Neuronal stem cell (in vitro differentiated cells): ENCODE measurements at regions not wholly inside any gene's neighbourhood (a gene's known extent, or its start where the extent isn't known, plus 50 kb on each side); places are given as distances from the start of the nearest gene placed in this dataset.

Experiments
- DNase-seq: peaks from one replicate; pipeline ENCODE4 v3.0.0-alpha.2; 2013; ENCODE audit warnings: low spot score
- H2AFZ ChIP-seq: one replicate; pipeline ENCODE4 v1.6.1; 2013; ENCODE audit warnings: mild to moderate bottlenecking, low read length, inconsistent platforms
- H2AK5ac ChIP-seq: 2 replicates; pipeline ENCODE4 v1.6.1; 2013; ENCODE audit warnings: low read depth, mild to moderate bottlenecking, inconsistent platforms, low read length, moderate library complexity, mixed read lengths
- H2BK120ac ChIP-seq: 2 replicates; pipeline ENCODE4 v1.6.1; 2013; ENCODE audit warnings: low read depth, mild to moderate bottlenecking, inconsistent platforms, low read length, moderate library complexity, mixed read lengths
- H2BK12ac ChIP-seq: one replicate; pipeline ENCODE4 v1.6.1; 2013; ENCODE audit warnings: low read length, inconsistent platforms
- H2BK15ac ChIP-seq: 2 replicates; pipeline ENCODE4 v1.6.1; 2013; ENCODE audit warnings: mild to moderate bottlenecking, low read length, inconsistent platforms, mixed read lengths
- H2BK5ac ChIP-seq: one replicate; pipeline ENCODE4 v1.6.1; 2013; ENCODE audit warnings: inconsistent platforms, mild to moderate bottlenecking, low read length, moderate library complexity
- H3K14ac ChIP-seq: one replicate; pipeline ENCODE4 v1.6.1; 2013; ENCODE audit warnings: low read length, inconsistent platforms
- H3K18ac ChIP-seq: 2 replicates; pipeline ENCODE4 v1.6.1; 2013; ENCODE audit warnings: low read length, inconsistent platforms
- H3K23ac ChIP-seq: 2 replicates; pipeline ENCODE4 v1.6.1; 2013; ENCODE audit warnings: low read depth, mild to moderate bottlenecking, mixed read lengths, low read length, inconsistent platforms; ENCODE audit not compliant: poor library complexity
- H3K27ac ChIP-seq: replicated peaks from 3 replicates; pipeline ENCODE4 v1.5.1; 2013; ENCODE audit warnings: low read length, inconsistent platforms
- H3K27me3 ChIP-seq, 3 experiments: 2 replicates each; pipeline ENCODE4 v1.6.1; 2013; ENCODE audit warnings: low read length in 3 of 3, mild to moderate bottlenecking in 2 of 3, inconsistent platforms in 1 of 3, low read depth in 1 of 3, mixed read lengths in 1 of 3, moderate library complexity in 1 of 3; ENCODE audit not compliant: control insufficient read depth in 3 of 3, insufficient read depth in 3 of 3
- H3K36me3 ChIP-seq, 2 donors: replicated peaks in 1 of 2; 2 replicates each; pipeline ENCODE4 v1.6.1; 2013; ENCODE audit warnings: low read length in 2 of 2; ENCODE audit not compliant: control insufficient read depth in 2 of 2, insufficient read depth in 2 of 2
- H3K4ac ChIP-seq: 2 replicates; pipeline ENCODE4 v1.6.1; 2013; ENCODE audit warnings: inconsistent platforms, mild to moderate bottlenecking, low read length, moderate library complexity
- H3K4me1 ChIP-seq, 2 donors: 1 replicate in 1 of 2; 2 replicates in 1 of 2; pipeline ENCODE4 v1.6.1; 2013; ENCODE audit warnings: low read length in 2 of 2, low read depth in 1 of 2; ENCODE audit not compliant: control insufficient read depth in 2 of 2, insufficient read depth in 1 of 2
- H3K4me2 ChIP-seq: one replicate; pipeline ENCODE4 v1.6.1; 2013; ENCODE audit warnings: mild to moderate bottlenecking, low read length, inconsistent platforms; ENCODE audit not compliant: insufficient read depth, poor library complexity, severe bottlenecking
- H3K4me3 ChIP-seq, 2 donors: 2 replicates each; pipeline ENCODE4 v1.5.1; 2013; ENCODE audit warnings: low read length in 2 of 2, mild to moderate bottlenecking in 2 of 2, inconsistent platforms in 1 of 2, moderate library complexity in 1 of 2
- H3K79me1 ChIP-seq: one replicate; pipeline ENCODE4 v1.6.1; 2013; ENCODE audit warnings: low read depth, mild to moderate bottlenecking, inconsistent platforms, low read length, moderate library complexity
- H3K9ac ChIP-seq: one replicate; pipeline ENCODE4 v1.6.1; 2013; ENCODE audit warnings: mild to moderate bottlenecking, low read depth, low read length, inconsistent platforms; ENCODE audit not compliant: poor library complexity
- H3K9me3 ChIP-seq, 2 donors: replicated peaks in 1 of 2; 2 replicates each; pipeline versions ENCODE3 to v1.6.1; 2013; ENCODE audit warnings: low read length in 2 of 2, mild to moderate bottlenecking in 2 of 2, inconsistent platforms in 1 of 2, low read depth in 1 of 2, mixed read lengths in 1 of 2, moderate library complexity in 1 of 2; ENCODE audit not compliant: control insufficient read depth in 2 of 2, insufficient read depth in 1 of 2
- H4K8ac ChIP-seq: one replicate; pipeline ENCODE4 v1.6.1; 2013; ENCODE audit warnings: low read depth, mild to moderate bottlenecking, inconsistent platforms, low read length, moderate library complexity
- H4K91ac ChIP-seq: one replicate; pipeline ENCODE4 v1.6.1; 2013; ENCODE audit warnings: low read length, low read depth, mild to moderate bottlenecking, inconsistent platforms; ENCODE audit not compliant: poor library complexity
- WGBS, 2 donors: extraction: QIAGEN DNeasy Blood & Tissue Kit; methylation state at CpG; one replicate each; pipeline ENCODE4 v1.1.7; 2013; ENCODE audit warnings: missing lambda C conversion rate in 2 of 2, mixed read lengths in 1 of 2; ENCODE audit not compliant: insufficient read length in 2 of 2, insufficient replicate concordance in 1 of 2; ENCODE audit errors: extremely low coverage in 2 of 2; 5-methylcytosine and 5-hydroxymethylcytosine counted together

DNA sequence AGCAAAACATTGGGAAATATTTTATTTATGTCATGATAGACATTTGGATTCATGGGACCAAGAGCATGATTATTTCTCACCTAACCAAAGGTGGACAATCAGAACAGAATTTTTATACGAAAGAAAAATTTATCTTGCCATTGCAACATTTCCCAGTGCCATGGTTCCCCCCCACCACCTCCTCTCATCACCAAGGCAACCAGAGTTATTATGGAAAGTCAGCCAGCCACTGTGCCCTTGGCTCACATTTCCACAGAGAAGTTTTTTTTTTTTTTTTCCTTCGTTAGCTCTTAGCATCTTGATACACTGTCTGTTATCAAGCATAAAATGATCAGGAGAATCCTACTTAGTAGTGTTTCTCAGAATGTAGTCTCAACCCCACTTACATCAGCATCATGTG, 176.4 kb upstream of the TMTC1 start:
- Histone ChIP-seq H2AK5ac (no peak overlapping the region), H3K18ac (no peak overlapping the region), H3K4ac (no peak overlapping the region), H3K4me1 (peaks cover 0 to 9% of the 10 kb centered on the region in 2 donors), H3K4me3 (no peak overlapping the region), H2BK12ac (no peak overlapping the region), H3K9ac (no peak overlapping the region), H3K79me1 (no peaks in the 10 kb centered on the region), H2BK15ac (no peak overlapping the region), H3K27ac (no peak overlapping the region), H2AFZ (no peak overlapping the region), H3K9me3 (peaks cover 0 to 4% of the 10 kb centered on the region in 2 donors), H2BK120ac (no peak overlapping the region), H3K4me2 (no peak overlapping the region), H3K36me3 (no peaks in the 10 kb centered on the region), H3K27me3 (no peaks in the 10 kb centered on the region), H3K14ac (no peak overlapping the region), H4K8ac (no peak overlapping the region), H4K91ac (no peak overlapping the region), H2BK5ac (no peak overlapping the region), H3K23ac (no peak overlapping the region)
- DNase-seq = no peak
- no CpG with 5 or more reads among the region's 2 CpGs for WGBS, 2 donors

DNA sequence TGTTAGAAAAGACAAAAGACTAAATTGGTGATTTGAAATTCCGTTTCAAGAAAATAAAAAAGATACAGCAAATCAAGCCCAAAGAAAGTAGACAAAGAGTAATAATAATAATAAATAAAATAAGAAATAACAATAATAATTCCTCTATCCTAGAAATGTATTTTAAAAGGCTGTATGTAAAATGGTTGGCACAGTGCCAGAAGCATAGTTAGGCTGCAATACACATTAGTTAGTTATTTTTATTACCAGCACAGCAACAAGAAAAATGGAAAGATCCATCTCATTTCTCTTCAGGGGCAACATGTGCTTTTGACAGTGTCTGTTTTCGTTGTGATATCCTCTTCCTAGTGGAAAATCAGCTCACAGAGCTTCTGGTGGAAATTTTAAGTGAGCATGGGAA, 174.1 kb upstream of the TMTC1 start:
- H2BK12ac ChIP-seq = no peak overlapping the region

DNA sequence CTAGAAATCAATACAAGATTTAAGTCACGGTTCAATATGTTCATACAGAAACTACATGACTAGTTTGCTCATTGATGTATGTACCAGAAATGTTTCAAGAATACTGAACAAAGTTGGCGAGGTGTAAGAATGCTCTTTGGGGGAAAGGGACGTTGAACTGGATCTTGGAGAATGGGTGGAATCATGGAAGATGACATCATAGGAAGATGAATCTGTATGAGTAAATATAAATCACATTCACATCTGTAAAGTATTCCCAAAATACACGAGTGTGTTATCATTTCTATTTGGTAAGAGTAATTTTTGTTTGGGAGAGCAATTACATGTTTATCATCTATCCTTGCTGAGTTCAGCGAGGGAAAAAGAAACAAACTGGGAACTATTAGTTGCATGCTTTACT, 162.2 kb upstream of the TMTC1 start:
- Histone ChIP-seq H3K4ac (no peak overlapping the region), H2BK12ac (no peak overlapping the region), H3K4me1 (no peaks in the 10 kb centered on the region), H3K79me1 (no peaks in the 10 kb centered on the region), H3K4me2 (no peak overlapping the region), H2AFZ (no peak overlapping the region), H3K14ac (no peak overlapping the region), H3K18ac (no peak overlapping the region), H3K27me3 (no peaks in the 10 kb centered on the region), H4K91ac (no peak overlapping the region), H2BK5ac (no peak overlapping the region), H3K9me3 (peaks cover 0 to under 1% of the 10 kb centered on the region in 2 donors), H2AK5ac (no peak overlapping the region), H3K36me3 (no peaks in the 10 kb centered on the region), H4K8ac (no peak overlapping the region), H2BK15ac (no peak overlapping the region), H3K27ac (no peak overlapping the region), H3K9ac (no peak overlapping the region), H3K23ac (no peak overlapping the region), H3K4me3 (no peak overlapping the region), H2BK120ac (no peak overlapping the region)
- WGBS, 2 donors = no CpG with 5 or more reads among the region's 5 CpGs
- DNase-seq = no peak

More for the DNA sequence above, 174.1 kb upstream of the TMTC1 start:
- no peak overlapping the region for H4K91ac ChIP-seq
- H4K8ac ChIP-seq = no peak overlapping the region
- no peak overlapping the region for H3K23ac ChIP-seq
- no peak overlapping the region for H3K4ac ChIP-seq
- H3K79me1 ChIP-seq = no peaks in the 10 kb centered on the region
- no peak overlapping the region for H2AK5ac ChIP-seq
- H3K4me3 ChIP-seq = no peak overlapping the region
- H2BK5ac ChIP-seq = no peak overlapping the region
- H3K4me1 ChIP-seq = peaks cover 0 to 9% of the 10 kb centered on the region in 2 donors
- no peaks in the 10 kb centered on the region for H3K36me3 ChIP-seq
- H3K27ac ChIP-seq = no peak overlapping the region
- H3K9me3 ChIP-seq = peaks cover 0 to 4% of the 10 kb centered on the region in 2 donors
- H3K9ac ChIP-seq = no peak overlapping the region
- no peak overlapping the region for H3K18ac ChIP-seq
- no peak overlapping the region for H3K4me2 ChIP-seq
- no peak for DNase-seq
- no peak overlapping the region for H3K14ac ChIP-seq
- H2BK120ac ChIP-seq = no peak overlapping the region
- no CpG with 5 or more reads among the region's 2 CpGs for WGBS, 2 donors
- no peak overlapping the region for H2AFZ ChIP-seq
- no peaks in the 10 kb centered on the region for H3K27me3 ChIP-seq
- no peak overlapping the region for H2BK15ac ChIP-seq

DNA sequence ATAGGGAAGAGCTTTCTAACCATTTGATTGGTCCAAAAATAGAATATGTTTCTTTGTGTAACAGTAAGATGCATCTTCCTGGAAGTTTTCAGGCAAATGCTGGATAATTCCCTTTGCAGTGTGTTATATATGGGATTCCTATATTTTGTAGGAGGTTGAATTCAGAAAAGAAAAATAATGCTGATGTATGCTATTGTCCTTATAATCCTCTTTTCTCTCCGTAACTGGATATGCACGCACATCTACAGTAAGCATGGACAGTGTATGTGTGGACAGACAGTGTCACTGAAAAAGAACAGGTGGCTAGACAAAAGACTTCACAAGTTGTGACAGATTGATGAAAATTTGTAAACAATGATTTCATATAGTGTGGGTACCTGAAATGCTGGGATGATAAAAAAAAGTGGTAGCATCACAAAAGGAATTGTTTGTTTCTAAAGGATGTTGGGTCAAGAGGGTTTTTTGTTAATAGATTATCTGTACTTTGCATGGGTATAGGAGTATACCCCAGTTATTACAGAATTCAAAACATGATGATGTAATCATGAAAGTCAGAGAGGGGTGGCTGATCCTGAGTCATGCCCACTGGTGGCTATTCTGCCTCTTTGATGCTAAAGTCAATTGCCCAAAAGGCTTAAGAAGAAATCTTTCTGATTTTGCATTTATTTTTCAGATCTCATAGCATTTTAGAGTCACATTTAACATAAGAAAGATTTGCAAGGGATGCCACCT, 160.7 kb upstream of the TMTC1 start:
- Histone ChIP-seq H3K27me3 (no peaks in the 10 kb centered on the region), H4K91ac (no peak overlapping the region), H2AFZ (no peak overlapping the region), H2BK15ac (no peak overlapping the region), H3K4me2 (no peak overlapping the region), H3K36me3 (no peaks in the 10 kb centered on the region), H3K79me1 (no peaks in the 10 kb centered on the region), H2BK12ac (no peak overlapping the region), H3K4me1 (no peaks in the 10 kb centered on the region), H3K18ac (no peak overlapping the region), H3K9me3 (peaks cover 0 to 8% of the 10 kb centered on the region in 2 donors), H3K9ac (no peak overlapping the region), H3K4ac (no peak overlapping the region), H2AK5ac (no peak overlapping the region), H2BK120ac (no peak overlapping the region), H3K4me3 (no peak overlapping the region), H2BK5ac (no peak overlapping the region), H3K23ac (no peak overlapping the region), H3K27ac (no peak overlapping the region), H3K14ac (no peak overlapping the region), H4K8ac (no peak overlapping the region)
- no peak for DNase-seq
- no CpG with 5 or more reads among the region's 2 CpGs for WGBS, 2 donors
